ENCODE measurements at regions not wholly inside any gene's neighbourhood (a gene's known extent, or its start where the extent isn't known, plus 50 kb on each side); places are given as distances from the start of the nearest gene placed in this dataset.

DNA sequence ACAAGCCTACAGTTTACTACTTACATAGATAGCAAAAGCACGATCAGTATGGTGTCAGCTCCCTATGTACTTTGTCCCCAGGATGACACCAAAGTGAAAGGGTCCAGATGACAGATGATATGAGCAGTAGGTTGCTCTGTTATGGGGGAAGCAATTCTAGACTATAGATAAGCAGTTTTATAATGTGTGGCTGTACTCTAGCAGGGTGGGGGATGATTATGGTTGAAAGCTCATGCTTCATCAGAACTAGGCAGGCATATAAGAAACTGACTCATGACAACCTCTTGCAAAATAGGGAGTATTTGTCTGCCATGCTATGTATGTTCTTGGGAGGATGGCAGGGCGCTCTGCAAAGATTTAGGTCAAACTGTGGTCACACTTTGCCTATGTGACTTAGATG lies 158.2 kb upstream of the ZBED5 start:
- no peak for DNase-seq (ENCODE audit: low read depth)
- no peak for TF ChIP-seq CTCF (IDR thresholded peaks at IDR 0.05; ENCODE audit: insufficient read depth, low read length)
- no peak overlapping the region for H3K4me3 ChIP-seq (ENCODE audit: low read depth, low read length)

- DNase-seq (ENCODE audit: low read depth): no peak
- no peak for TF ChIP-seq CTCF (IDR thresholded peaks at IDR 0.05; ENCODE audit: insufficient read depth, low read length)
- H3K4me3 ChIP-seq (ENCODE audit: low read depth, low read length): no peak overlapping the region
These were observed 153.8 kb upstream of the ZBED5 start for GRCh38 chr11:11011617-11012016.

DNA sequence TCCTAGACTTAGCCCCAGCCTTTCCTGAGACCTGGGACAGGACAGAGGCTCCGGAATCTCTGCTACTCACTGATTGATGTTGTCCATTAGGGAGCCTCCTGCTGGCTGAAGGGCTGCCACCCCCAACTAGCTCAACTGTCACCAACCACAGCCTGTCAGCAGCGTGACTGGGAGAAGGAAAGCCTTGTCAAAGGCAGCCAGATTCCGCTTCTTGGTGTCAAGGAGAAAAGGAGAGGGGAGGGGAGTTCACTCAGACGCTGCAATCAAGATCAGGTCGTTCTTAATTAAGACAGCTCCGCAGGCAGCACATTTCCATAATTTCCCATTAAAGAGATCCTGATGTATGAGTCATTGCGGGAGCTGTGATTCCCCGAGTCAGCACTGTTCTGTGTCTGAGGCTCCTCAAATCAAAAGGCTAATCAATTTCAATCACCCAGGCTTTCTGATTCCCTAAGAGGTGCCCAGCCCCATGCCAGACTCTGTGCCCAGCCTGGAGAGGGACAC lies 152.8 kb upstream of the ZBED5 start:
- TF ChIP-seq CTCF (IDR thresholded peaks at IDR 0.05; ENCODE audit: insufficient read depth, low read length): no peak
- H3K4me3 ChIP-seq (ENCODE audit: low read depth, low read length): no peak overlapping the region
- no peak for DNase-seq (ENCODE audit: low read depth)

DNA sequence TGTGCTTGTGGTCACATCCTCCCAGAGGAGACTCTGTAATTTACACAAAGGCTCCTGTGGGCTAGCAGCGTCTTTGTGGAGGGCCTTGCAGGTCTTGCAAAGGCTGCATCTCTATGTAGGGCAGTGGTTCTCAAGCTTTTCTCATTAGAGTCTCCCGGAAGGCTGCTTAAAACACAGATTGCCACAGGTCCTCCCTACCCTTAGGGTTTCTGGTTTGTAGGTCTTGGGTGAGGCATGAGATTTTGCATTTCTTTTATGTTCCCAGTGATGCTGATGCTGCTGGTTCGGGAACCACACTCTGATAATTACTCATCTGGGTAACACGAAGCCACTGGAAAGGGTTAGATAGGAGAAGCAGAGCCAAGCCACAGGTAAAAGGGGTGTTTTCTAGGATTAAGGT lies 151.3 kb upstream of the ZBED5 start:
- no peak for TF ChIP-seq CTCF (IDR thresholded peaks at IDR 0.05; ENCODE audit: insufficient read depth, low read length)

DNA sequence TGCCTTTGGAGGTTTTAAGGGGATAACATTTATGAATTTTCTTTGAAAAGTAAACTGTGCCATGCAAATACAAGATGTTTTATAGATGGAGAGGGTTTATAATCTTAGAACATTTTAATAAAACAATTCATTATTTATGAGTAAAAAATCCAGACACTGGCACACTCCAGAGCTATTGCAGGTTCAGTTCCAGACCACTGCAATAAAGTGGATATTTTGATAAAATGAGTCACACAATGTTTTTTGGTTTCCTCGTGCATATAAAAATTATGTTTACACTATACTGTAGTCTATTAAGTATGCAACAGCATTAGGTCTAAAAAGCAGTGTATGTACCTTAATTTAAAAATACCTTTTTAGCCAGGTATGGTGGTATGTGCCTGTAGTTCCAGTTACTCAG lies 146.2 kb upstream of the ZBED5 start:
- DNase-seq (ENCODE audit: low read depth): no peak
- H3K4me3 ChIP-seq (ENCODE audit: low read depth, low read length): no peak overlapping the region
- TF ChIP-seq CTCF (IDR thresholded peaks at IDR 0.05; ENCODE audit: insufficient read depth, low read length): no peak

More for the DNA sequence above, 151.3 kb upstream of the ZBED5 start:
- H3K4me3 ChIP-seq (ENCODE audit: low read depth, low read length): no peak overlapping the region
- no peak for DNase-seq (ENCODE audit: low read depth)

DNA sequence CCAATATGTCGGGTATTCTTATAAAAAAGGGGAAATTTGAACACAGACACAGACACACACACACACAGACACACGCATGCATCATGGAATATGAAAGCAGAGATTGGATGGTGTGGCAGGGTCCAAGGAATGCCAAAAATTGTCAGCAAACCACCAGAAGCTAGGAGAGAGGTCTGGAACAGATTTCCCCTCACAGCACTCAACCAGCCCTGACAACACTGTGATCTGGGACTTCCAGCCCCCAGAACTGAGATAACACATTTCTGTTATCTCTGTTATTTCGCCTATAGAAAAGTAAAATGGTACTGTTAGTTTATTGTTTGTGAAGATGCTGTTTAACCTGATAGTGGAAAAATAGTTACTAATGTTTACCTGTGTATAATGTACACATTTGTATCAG lies 145.4 kb upstream of the ZBED5 start:
- no peak overlapping the region for H3K4me3 ChIP-seq (ENCODE audit: low read depth, low read length)
- no peak for TF ChIP-seq CTCF (IDR thresholded peaks at IDR 0.05; ENCODE audit: insufficient read depth, low read length)
- no peak for DNase-seq (ENCODE audit: low read depth)

DNA sequence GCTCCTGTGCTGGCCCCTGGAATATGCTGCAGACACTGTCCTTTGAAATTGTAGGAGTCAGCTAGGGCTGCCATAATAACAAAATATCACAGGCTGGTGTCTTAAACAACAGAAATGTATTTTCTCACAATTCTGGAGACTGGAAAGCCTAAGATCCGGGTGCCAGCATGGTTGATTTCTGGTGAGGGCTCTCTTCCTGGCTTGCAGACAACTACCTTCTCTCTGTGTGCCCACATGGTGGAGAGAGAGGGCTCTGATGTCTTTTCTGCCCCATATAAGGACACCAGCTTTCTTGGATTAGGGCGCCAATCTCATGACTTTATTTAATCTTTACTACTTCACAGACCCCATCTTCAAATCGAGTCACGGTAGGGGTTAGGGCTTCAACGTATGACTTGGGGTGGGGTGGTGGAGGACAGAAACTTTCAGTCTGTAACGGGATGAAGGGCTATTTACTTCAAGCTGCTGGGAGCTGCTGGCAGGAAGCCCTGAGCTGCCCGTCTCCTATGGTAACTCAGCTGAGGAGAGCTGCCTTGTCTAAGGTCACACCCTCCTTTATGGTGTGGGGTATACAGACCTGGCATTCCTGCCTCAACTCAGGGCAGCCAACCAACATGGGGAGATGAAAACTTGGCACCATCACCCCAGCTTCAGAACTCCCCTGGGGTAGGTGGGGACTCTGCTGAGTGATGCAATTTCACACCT lies 142.9 kb upstream of the ZBED5 start:
- TF ChIP-seq CTCF (IDR thresholded peaks at IDR 0.05; ENCODE audit: insufficient read depth, low read length): no peak
- H3K4me3 ChIP-seq (ENCODE audit: low read depth, low read length): no peak overlapping the region
- DNase-seq (ENCODE audit: low read depth): no peak
